Upper lobe of left lung (tissue), 6 donors: ENCODE measurements at regions not wholly inside any gene's neighbourhood (a gene's known extent, or its start where the extent isn't known, plus 50 kb on each side); places are given as distances from the start of the nearest gene placed in this dataset.

ENCODE experiments used
- ATAC-seq, 2 donors: fragments of 200-7000 bp; cut with Tn5 transposase; one replicate each; pipeline ENCODE4 v1.9.1; 2022; ENCODE audit warnings: mild to moderate bottlenecking in 2 of 2, moderate library complexity in 2 of 2; ENCODE audit not compliant: low FRiP score in 2 of 2
- DNase-seq, 2 donors: peaks; one replicate each; pipeline ENCODE4 v3.0.0-alpha.2; 2019 to 2020
- H3K27ac ChIP-seq, 4 donors: fragments of 200-600 bp; sonication (generic); one replicate each; pipeline ENCODE4 v1.5.1; 2016 to 2019
- H3K27me3 ChIP-seq, 4 donors: fragments of 200-600 bp; sonication (generic); one replicate each; pipeline ENCODE4 v1.5.1; 2017 to 2019
- H3K36me3 ChIP-seq, 4 donors: fragments of 200-600 bp; sonication (generic); one replicate each; pipeline ENCODE4 v1.5.1; 2016 to 2019
- H3K4me1 ChIP-seq, 4 donors: fragments of 200-600 bp; sonication (generic); one replicate each; pipeline ENCODE4 v1.5.1; 2018 to 2019
- H3K4me3 ChIP-seq, 4 donors: fragments of 200-600 bp; sonication (generic); one replicate each; pipeline ENCODE4 v1.5.1; 2017 to 2019; ENCODE audit warnings: mild to moderate bottlenecking in 2 of 4, moderate library complexity in 1 of 4
- H3K9me3 ChIP-seq, 4 donors: fragments of 200-600 bp; sonication (generic); one replicate each; pipeline ENCODE4 v1.5.1; 2018 to 2019
- CTCF ChIP-seq, 6 experiments: fragments of 450-650 bp in 4 of 6; fragments of 200-600 bp in 2 of 6; sonication (generic) in 2 of 6; IDR thresholded peaks; one replicate each; pipeline ENCODE4 v1.5.1; 2016 to 2019; ENCODE audit warnings: antibody characterized with exemption in 6 of 6
- EP300 ChIP-seq, 4 donors: sonication (generic); formaldehyde crosslinking; IDR thresholded peaks; one replicate each; pipeline ENCODE4 v1.5.1; 2017; ENCODE audit warnings: antibody characterized with exemption in 4 of 4, control low read depth in 2 of 4
- POLR2A ChIP-seq, 4 donors: fragments of 450-650 bp; IDR thresholded peaks; one replicate each; pipeline ENCODE4 v1.5.1; 2016 to 2017; ENCODE audit warnings: antibody characterized with exemption in 4 of 4, mild to moderate bottlenecking in 2 of 4
- POLR2AphosphoS5 ChIP-seq, 2 donors: sonication (generic); formaldehyde crosslinking; IDR thresholded peaks; one replicate each; pipeline ENCODE4 v1.5.1; 2017; ENCODE audit warnings: antibody characterized with exemption in 2 of 2
- WGBS, 2 donors: methylation state at CpG; one replicate each; pipeline ENCODE4 v1.1.5; 2017 to 2018; 5-methylcytosine and 5-hydroxymethylcytosine counted together
- donor health status: DM: no; HTN: no; CAD: no; lungs with moderate emphysema.
- donor health status: DM: no; HTN: yes; CAD: no; lungs with severe emphysema.

GRCh38 chr3:20462723-20463122, 276.7 kb upstream of the SGO1 start:
- no peak for TF ChIP-seq POLR2A (IDR thresholded peaks at IDR 0.05)
- TF ChIP-seq POLR2AphosphoS5 (IDR thresholded peaks at IDR 0.05): no peak
- no peak for TF ChIP-seq EP300 (IDR thresholded peaks at IDR 0.05)
- no peak for TF ChIP-seq CTCF (IDR thresholded peaks at IDR 0.05)
- DNase-seq (no peak), ATAC-seq (no peak)
- Histone ChIP-seq H3K9me3 (peaks cover 0 to 4% (median 0%) of the 10 kb centered on the region in 4 donors), H3K4me3 (no peak overlapping the region), H3K27me3 (no peaks in the 10 kb centered on the region), H3K36me3 (no peaks in the 10 kb centered on the region), H3K4me1 (no peaks in the 10 kb centered on the region), H3K27ac (no peak overlapping the region)

- H3K4me1 ChIP-seq: no peaks in the 10 kb centered on the region
- no peaks in the 10 kb centered on the region for H3K27me3 ChIP-seq
- TF ChIP-seq EP300 (IDR thresholded peaks at IDR 0.05) (no peak), CTCF (IDR thresholded peaks at IDR 0.05) (no peak), POLR2AphosphoS5 (IDR thresholded peaks at IDR 0.05) (no peak), POLR2A (IDR thresholded peaks at IDR 0.05) (no peak)
- no peak overlapping the region for H3K4me3 ChIP-seq
- DNase-seq (no peak), ATAC-seq (no peak)
- 68 to 79% methylated on average over 1 of the region's 1 CpG for WGBS, 2 donors
- peaks cover 0 to 7% (median under 1%) of the 10 kb centered on the region in 4 donors for H3K9me3 ChIP-seq
- no peak overlapping the region for H3K27ac ChIP-seq
- H3K36me3 ChIP-seq: no peaks in the 10 kb centered on the region
Observed at GRCh38 chr3:20462226-20462625, 276.2 kb upstream of the SGO1 start.

- Histone ChIP-seq H3K4me1 (no peaks in the 10 kb centered on the region), H3K9me3 (peaks cover 0 to 9% (median 2%) of the 10 kb centered on the region in 4 donors), H3K36me3 (no peaks in the 10 kb centered on the region), H3K27ac (no peak overlapping the region), H3K27me3 (no peaks in the 10 kb centered on the region), H3K4me3 (no peak overlapping the region)
- 57 to 65% methylated on average over 4 of the region's 4 CpGs for WGBS, 2 donors
- TF ChIP-seq EP300 (IDR thresholded peaks at IDR 0.05): no peak
- TF ChIP-seq POLR2A (IDR thresholded peaks at IDR 0.05): no peak
- no peak for TF ChIP-seq POLR2AphosphoS5 (IDR thresholded peaks at IDR 0.05)
- TF ChIP-seq CTCF (IDR thresholded peaks at IDR 0.05): no peak
- DNase-seq (no peak), ATAC-seq (no peak)
Observed at GRCh38 chr3:20458994-20459716, 273.1 kb upstream of the SGO1 start.

- Histone ChIP-seq H3K9me3 (peaks cover 0 to 9% (median 2%) of the 10 kb centered on the region in 4 donors), H3K36me3 (no peaks in the 10 kb centered on the region), H3K27ac (no peak overlapping the region), H3K4me1 (no peaks in the 10 kb centered on the region), H3K27me3 (no peaks in the 10 kb centered on the region), H3K4me3 (no peak overlapping the region)
- ATAC-seq (no peak), DNase-seq (no peak)
- 56% methylated on average over 1 of the region's 1 CpG for WGBS, 2 donors
- TF ChIP-seq CTCF (IDR thresholded peaks at IDR 0.05) (no peak), POLR2A (IDR thresholded peaks at IDR 0.05) (no peak), POLR2AphosphoS5 (IDR thresholded peaks at IDR 0.05) (no peak), EP300 (IDR thresholded peaks at IDR 0.05) (no peak)
Observed at GRCh38 chr3:20456511-20456910, 270.5 kb upstream of the SGO1 start.

- Histone ChIP-seq H3K4me3 (no peak overlapping the region), H3K27ac (no peak overlapping the region), H3K36me3 (no peaks in the 10 kb centered on the region), H3K27me3 (no peaks in the 10 kb centered on the region), H3K4me1 (no peaks in the 10 kb centered on the region), H3K9me3 (peaks cover 0 to 5% (median 0%) of the 10 kb centered on the region in 4 donors)
- TF ChIP-seq CTCF (IDR thresholded peaks at IDR 0.05) (no peak), POLR2A (IDR thresholded peaks at IDR 0.05) (no peak), EP300 (IDR thresholded peaks at IDR 0.05) (no peak), POLR2AphosphoS5 (IDR thresholded peaks at IDR 0.05) (no peak)
- ATAC-seq: no peak
- WGBS, 2 donors: 41 to 50% methylated on average over 1 of the region's 1 CpG
- DNase-seq: no peak
Observed at GRCh38 chr3:20451170-20451569, 265.2 kb upstream of the SGO1 start.
